ENCODE measurements at regions not wholly inside any gene's neighbourhood (a gene's known extent, or its start where the extent isn't known, plus 50 kb on each side); places are given as distances from the start of the nearest gene placed in this dataset.

DNA sequence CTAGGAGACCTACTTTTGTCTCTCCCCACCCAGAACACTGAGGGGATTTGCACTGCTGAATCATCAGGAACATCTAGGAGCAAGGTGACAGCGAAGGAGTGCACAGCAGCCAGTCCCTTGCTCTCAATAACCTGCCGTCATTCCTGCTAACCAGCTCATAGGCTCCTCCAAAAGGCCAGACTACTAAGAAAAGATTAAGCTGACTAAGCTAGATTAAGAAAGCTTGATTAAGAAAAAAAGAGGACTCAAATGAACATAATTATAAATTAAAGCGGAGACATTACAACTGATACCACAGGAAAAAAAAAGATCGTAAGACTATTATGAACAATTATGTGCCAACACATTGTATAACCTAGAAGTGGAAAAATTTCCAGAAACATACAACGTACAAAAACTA, 1254.8 kb upstream of the CHAC2 start:
- no peak overlapping the region for H3K4me3 ChIP-seq (ENCODE audit: low read depth, low read length)
- CTCF ChIA-PET = no interaction called here

DNA sequence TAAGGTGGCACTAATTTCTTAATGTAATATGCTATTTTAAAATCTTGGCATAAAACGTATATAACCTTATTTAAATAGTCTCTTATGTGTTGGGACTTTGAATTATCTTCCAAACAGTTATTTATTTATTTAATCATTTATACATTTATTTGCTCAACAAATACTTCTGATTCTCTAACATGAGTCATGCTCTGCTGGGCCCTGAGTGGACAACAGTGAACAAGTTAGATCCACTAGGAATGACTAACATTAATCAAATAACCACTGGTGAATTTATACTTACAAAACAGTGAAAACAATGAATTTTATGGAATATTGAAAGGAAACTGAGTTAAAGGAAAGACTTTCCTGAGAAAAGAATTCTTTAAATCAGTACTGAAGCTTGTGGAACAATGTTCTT, 1257.2 kb upstream of the CHAC2 start:
- H3K36me3 ChIP-seq (ENCODE audit: control insufficient read depth in 2 of 2, insufficient read depth in 1 of 2, low read length in 2 of 2) = no peaks in the 10 kb centered on the region
- H3K4me3 ChIP-seq (ENCODE audit: low read depth, low read length) = no peak overlapping the region
- H3K27ac ChIP-seq (ENCODE audit: extremely low read depth, low read depth, low read length) = no peak overlapping the region
- no peaks in the 10 kb centered on the region for H3K9me3 ChIP-seq (ENCODE audit: control insufficient read depth, insufficient read depth, low read depth, low read length)
- CTCF ChIA-PET = interaction anchor here (1.3 kb wide), 1 partner anchor 9 kb away, joined by 3 read pairs; no protein-coding TSS in a partner anchor
- POLR2A ChIA-PET = no interaction called here
- H3K4me1 ChIP-seq (ENCODE audit: control insufficient read depth, insufficient read depth, low read length) = no peaks in the 10 kb centered on the region
- TF ChIP-seq ZNF239 (tag by site-specific recombination; IDR thresholded peaks at IDR 0.05) = no peak
- TF ChIP-seq, protein P1, sequence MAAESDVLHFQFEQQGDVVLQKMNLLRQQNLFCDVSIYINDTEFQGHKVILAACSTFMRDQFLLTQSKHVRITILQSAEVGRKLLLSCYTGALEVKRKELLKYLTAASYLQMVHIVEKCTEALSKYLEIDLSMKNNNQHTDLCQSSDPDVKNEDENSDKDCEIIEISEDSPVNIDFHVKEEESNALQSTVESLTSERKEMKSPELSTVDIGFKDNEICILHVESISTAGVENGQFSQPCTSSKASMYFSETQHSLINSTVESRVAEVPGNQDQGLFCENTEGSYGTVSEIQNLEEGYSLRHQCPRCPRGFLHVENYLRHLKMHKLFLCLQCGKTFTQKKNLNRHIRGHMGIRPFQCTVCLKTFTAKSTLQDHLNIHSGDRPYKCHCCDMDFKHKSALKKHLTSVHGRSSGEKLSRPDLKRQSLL (tag by site-specific recombination; IDR thresholded peaks at IDR 0.05) = no peak
- no peak for TF ChIP-seq ZNF274 (IDR thresholded peaks at IDR 0.05; ENCODE audit: low read length)
- TF ChIP-seq ZNF274 (tag by site-specific recombination; IDR thresholded peaks at IDR 0.05; ENCODE audit: borderline replicate concordance) = no peak
- no peak for TF ChIP-seq ZNF335 (tag by site-specific recombination; conservative IDR thresholded peaks at IDR 0.05)
- TF ChIP-seq ZNF146 (tag by site-specific recombination; IDR thresholded peaks at IDR 0.05) = no peak
- TF ChIP-seq, protein P2, sequence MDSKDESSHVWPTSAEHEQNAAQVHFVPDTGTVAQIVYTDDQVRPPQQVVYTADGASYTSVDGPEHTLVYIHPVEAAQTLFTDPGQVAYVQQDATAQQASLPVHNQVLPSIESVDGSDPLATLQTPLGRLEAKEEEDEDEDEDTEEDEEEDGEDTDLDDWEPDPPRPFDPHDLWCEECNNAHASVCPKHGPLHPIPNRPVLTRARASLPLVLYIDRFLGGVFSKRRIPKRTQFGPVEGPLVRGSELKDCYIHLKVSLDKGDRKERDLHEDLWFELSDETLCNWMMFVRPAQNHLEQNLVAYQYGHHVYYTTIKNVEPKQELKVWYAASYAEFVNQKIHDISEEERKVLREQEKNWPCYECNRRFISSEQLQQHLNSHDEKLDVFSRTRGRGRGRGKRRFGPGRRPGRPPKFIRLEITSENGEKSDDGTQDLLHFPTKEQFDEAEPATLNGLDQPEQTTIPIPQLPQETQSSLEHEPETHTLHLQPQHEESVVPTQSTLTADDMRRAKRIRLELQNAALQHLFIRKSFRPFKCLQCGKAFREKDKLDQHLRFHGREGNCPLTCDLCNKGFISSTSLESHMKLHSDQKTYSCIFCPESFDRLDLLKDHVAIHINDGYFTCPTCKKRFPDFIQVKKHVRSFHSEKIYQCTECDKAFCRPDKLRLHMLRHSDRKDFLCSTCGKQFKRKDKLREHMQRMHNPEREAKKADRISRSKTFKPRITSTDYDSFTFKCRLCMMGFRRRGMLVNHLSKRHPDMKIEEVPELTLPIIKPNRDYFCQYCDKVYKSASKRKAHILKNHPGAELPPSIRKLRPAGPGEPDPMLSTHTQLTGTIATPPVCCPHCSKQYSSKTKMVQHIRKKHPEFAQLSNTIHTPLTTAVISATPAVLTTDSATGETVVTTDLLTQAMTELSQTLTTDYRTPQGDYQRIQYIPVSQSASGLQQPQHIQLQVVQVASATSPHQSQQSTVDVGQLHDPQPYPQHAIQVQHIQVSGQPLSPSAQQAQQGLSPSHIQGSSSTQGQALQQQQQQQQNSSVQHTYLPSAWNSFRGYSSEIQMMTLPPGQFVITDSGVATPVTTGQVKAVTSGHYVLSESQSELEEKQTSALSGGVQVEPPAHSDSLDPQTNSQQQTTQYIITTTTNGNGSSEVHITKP (tag by site-specific recombination; IDR thresholded peaks at IDR 0.05) = no peak

More for the DNA sequence above, 1254.8 kb upstream of the CHAC2 start:
- Histone ChIP-seq H3K36me3 (ENCODE audit: control insufficient read depth in 2 of 2, insufficient read depth in 1 of 2, low read length in 2 of 2) (no peaks in the 10 kb centered on the region), H3K9me3 (ENCODE audit: control insufficient read depth, insufficient read depth, low read depth, low read length) (no peaks in the 10 kb centered on the region), H3K4me1 (ENCODE audit: control insufficient read depth, insufficient read depth, low read length) (no peaks in the 10 kb centered on the region), H3K27ac (ENCODE audit: extremely low read depth, low read depth, low read length) (no peak overlapping the region)
- TF ChIP-seq PRDM1 (tag by site-specific recombination; IDR thresholded peaks at IDR 0.05) (no peak), IKZF3 (tag by site-specific recombination; IDR thresholded peaks at IDR 0.05) (no peak), ZNF248 (tag by site-specific recombination; IDR thresholded peaks at IDR 0.05) (no peak), ZNF24 (tag by site-specific recombination; IDR thresholded peaks at IDR 0.05) (no peak), ZIC2 (tag by site-specific recombination; IDR thresholded peaks at IDR 0.05) (no peak), ZNF37A (tag by site-specific recombination; IDR thresholded peaks at IDR 0.05) (no peak), ZNF324 (tag by site-specific recombination; IDR thresholded peaks at IDR 0.05) (no peak), ZNF211 (tag by site-specific recombination; IDR thresholded peaks at IDR 0.05; ENCODE audit: low read depth) (no peak), ZNF302 (tag by site-specific recombination; IDR thresholded peaks at IDR 0.05; ENCODE audit: low read depth) (no peak), ZFP41 (tag by site-specific recombination; IDR thresholded peaks at IDR 0.05; ENCODE audit: borderline replicate concordance) (no peak), ZFP3 (tag by site-specific recombination; IDR thresholded peaks at IDR 0.05; ENCODE audit: low read depth) (no peak), FEZF1 (tag by site-specific recombination; IDR thresholded peaks at IDR 0.05) (no peak), ZNF629 (tag by site-specific recombination; IDR thresholded peaks at IDR 0.05) (no peak), ZNF530 (tag by site-specific recombination; IDR thresholded peaks at IDR 0.05; ENCODE audit: low read depth) (no peak), TRIM28 (IDR thresholded peaks at IDR 0.05; ENCODE audit: borderline replicate concordance, low read length) (no peak), HOXD13 (CRISPR knock-in tag; IDR thresholded peaks at IDR 0.05; ENCODE audit: borderline replicate concordance) (no peak)
- TF ChIP-seq, protein P3, sequence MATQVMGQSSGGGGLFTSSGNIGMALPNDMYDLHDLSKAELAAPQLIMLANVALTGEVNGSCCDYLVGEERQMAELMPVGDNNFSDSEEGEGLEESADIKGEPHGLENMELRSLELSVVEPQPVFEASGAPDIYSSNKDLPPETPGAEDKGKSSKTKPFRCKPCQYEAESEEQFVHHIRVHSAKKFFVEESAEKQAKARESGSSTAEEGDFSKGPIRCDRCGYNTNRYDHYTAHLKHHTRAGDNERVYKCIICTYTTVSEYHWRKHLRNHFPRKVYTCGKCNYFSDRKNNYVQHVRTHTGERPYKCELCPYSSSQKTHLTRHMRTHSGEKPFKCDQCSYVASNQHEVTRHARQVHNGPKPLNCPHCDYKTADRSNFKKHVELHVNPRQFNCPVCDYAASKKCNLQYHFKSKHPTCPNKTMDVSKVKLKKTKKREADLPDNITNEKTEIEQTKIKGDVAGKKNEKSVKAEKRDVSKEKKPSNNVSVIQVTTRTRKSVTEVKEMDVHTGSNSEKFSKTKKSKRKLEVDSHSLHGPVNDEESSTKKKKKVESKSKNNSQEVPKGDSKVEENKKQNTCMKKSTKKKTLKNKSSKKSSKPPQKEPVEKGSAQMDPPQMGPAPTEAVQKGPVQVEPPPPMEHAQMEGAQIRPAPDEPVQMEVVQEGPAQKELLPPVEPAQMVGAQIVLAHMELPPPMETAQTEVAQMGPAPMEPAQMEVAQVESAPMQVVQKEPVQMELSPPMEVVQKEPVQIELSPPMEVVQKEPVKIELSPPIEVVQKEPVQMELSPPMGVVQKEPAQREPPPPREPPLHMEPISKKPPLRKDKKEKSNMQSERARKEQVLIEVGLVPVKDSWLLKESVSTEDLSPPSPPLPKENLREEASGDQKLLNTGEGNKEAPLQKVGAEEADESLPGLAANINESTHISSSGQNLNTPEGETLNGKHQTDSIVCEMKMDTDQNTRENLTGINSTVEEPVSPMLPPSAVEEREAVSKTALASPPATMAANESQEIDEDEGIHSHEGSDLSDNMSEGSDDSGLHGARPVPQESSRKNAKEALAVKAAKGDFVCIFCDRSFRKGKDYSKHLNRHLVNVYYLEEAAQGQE (tag by site-specific recombination; IDR thresholded peaks at IDR 0.05) = no peak
- TF ChIP-seq, protein P4, sequence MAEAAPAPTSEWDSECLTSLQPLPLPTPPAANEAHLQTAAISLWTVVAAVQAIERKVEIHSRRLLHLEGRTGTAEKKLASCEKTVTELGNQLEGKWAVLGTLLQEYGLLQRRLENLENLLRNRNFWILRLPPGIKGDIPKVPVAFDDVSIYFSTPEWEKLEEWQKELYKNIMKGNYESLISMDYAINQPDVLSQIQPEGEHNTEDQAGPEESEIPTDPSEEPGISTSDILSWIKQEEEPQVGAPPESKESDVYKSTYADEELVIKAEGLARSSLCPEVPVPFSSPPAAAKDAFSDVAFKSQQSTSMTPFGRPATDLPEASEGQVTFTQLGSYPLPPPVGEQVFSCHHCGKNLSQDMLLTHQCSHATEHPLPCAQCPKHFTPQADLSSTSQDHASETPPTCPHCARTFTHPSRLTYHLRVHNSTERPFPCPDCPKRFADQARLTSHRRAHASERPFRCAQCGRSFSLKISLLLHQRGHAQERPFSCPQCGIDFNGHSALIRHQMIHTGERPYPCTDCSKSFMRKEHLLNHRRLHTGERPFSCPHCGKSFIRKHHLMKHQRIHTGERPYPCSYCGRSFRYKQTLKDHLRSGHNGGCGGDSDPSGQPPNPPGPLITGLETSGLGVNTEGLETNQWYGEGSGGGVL (tag by site-specific recombination; IDR thresholded peaks at IDR 0.05) = no peak
- TF ChIP-seq, protein P5, sequence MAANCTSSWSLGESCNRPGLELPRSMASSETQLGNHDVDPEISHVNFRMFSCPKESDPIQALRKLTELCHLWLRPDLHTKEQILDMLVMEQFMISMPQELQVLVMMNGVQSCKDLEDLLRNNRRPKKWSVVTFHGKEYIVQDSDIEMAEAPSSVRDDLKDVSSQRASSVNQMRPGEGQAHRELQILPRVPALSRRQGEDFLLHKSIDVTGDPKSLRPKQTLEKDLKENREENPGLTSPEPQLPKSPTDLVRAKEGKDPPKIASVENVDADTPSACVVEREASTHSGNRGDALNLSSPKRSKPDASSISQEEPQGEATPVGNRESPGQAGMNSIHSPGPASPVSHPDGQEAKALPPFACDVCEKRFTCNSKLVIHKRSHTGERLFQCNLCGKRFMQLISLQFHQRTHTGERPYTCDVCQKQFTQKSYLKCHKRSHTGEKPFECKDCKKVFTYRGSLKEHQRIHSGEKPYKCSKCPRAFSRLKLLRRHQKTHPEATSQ (tag by site-specific recombination; IDR thresholded peaks at IDR 0.05) = no peak
- POLR2A ChIA-PET = no interaction called here
